IgD-negative memory B cell (primary cell): ENCODE measurements at regions not wholly inside any gene's neighbourhood (a gene's known extent, or its start where the extent isn't known, plus 50 kb on each side); places are given as distances from the start of the nearest gene placed in this dataset.

Source experiments
- H3K27ac Mint-ChIP-seq, 3 donors: one replicate each; pipeline ENCODE4 v1.8.0; 2020 to 2022; ENCODE audit warnings: mild to moderate bottlenecking in 3 of 3, mixed read lengths in 3 of 3, moderate library complexity in 1 of 3
- H3K27me3 Mint-ChIP-seq: one replicate; pipeline ENCODE4 v1.8.0; 2021; ENCODE audit warnings: mixed read lengths
- H3K36me3 Mint-ChIP-seq: one replicate; pipeline ENCODE4 v1.8.0; 2020; ENCODE audit warnings: mild to moderate bottlenecking, mixed read lengths
- H3K4me1 Mint-ChIP-seq, 3 donors: one replicate each; pipeline ENCODE4 v1.8.0; 2020 to 2022; ENCODE audit warnings: mixed read lengths in 3 of 3, mild to moderate bottlenecking in 1 of 3
- H3K4me3 Mint-ChIP-seq, 4 donors: one replicate each; pipeline ENCODE4 v1.8.0; 2020 to 2022; ENCODE audit warnings: mild to moderate bottlenecking in 4 of 4, mixed read lengths in 4 of 4, moderate library complexity in 3 of 4
- H3K9me3 Mint-ChIP-seq, 3 donors: one replicate each; pipeline ENCODE4 v1.8.0; 2020 to 2021; ENCODE audit warnings: mixed read lengths in 3 of 3, mild to moderate bottlenecking in 1 of 3

- H3K27me3 Mint-ChIP-seq: no peaks in the 10 kb centered on the region
- no peaks in the 10 kb centered on the region for H3K4me1 Mint-ChIP-seq
- H3K9me3 Mint-ChIP-seq: peaks cover 0 to 6% (median 2%) of the 10 kb centered on the region in 3 donors
- H3K36me3 Mint-ChIP-seq: no peaks in the 10 kb centered on the region
- H3K27ac Mint-ChIP-seq: no peak overlapping the region
- no peak overlapping the region for H3K4me3 Mint-ChIP-seq
Observed at GRCh38 chr21:21764281-21764680, 766.1 kb downstream of the NCAM2 start.

GRCh38 chr21:21767276-21767675 is 769.1 kb downstream of the NCAM2 start:
- Mint-ChIP-seq H3K4me3 (no peak overlapping the region), H3K36me3 (no peaks in the 10 kb centered on the region), H3K27ac (no peak overlapping the region), H3K27me3 (no peaks in the 10 kb centered on the region), H3K4me1 (no peaks in the 10 kb centered on the region), H3K9me3 (peaks cover 0 to 15% (median 0%) of the 10 kb centered on the region in 3 donors)

GRCh38 chr21:21788591-21788990 is 790.4 kb downstream of the NCAM2 start:
- Mint-ChIP-seq H3K4me3 (no peak overlapping the region), H3K9me3 (peaks cover 0 to 7% (median 5%) of the 10 kb centered on the region in 3 donors), H3K4me1 (no peaks in the 10 kb centered on the region), H3K27me3 (no peaks in the 10 kb centered on the region), H3K27ac (no peak overlapping the region), H3K36me3 (no peaks in the 10 kb centered on the region)

GRCh38 chr21:21801921-21802320 is 803.7 kb downstream of the NCAM2 start:
- Mint-ChIP-seq H3K9me3 (peaks cover 2 to 12% (median 3%) of the 10 kb centered on the region in 3 donors), H3K27me3 (no peaks in the 10 kb centered on the region), H3K27ac (no peak overlapping the region), H3K4me3 (no peak overlapping the region), H3K36me3 (no peaks in the 10 kb centered on the region), H3K4me1 (no peaks in the 10 kb centered on the region)

GRCh38 chr21:21806711-21807597 is 808.7 kb downstream of the NCAM2 start:
- Mint-ChIP-seq H3K36me3 (no peaks in the 10 kb centered on the region), H3K9me3 (peaks cover 2 to 16% (median 3%) of the 10 kb centered on the region in 3 donors), H3K27ac (no peak overlapping the region), H3K27me3 (no peaks in the 10 kb centered on the region), H3K4me3 (no peak overlapping the region), H3K4me1 (no peaks in the 10 kb centered on the region)

GRCh38 chr21:21807598-21807903 is 809.3 kb downstream of the NCAM2 start:
- Mint-ChIP-seq H3K4me3 (no peak overlapping the region), H3K36me3 (no peaks in the 10 kb centered on the region), H3K9me3 (peaks cover 2 to 19% (median 3%) of the 10 kb centered on the region in 3 donors), H3K4me1 (no peaks in the 10 kb centered on the region), H3K27me3 (no peaks in the 10 kb centered on the region), H3K27ac (no peak overlapping the region)

- H3K4me3 Mint-ChIP-seq: no peak overlapping the region
- no peaks in the 10 kb centered on the region for H3K36me3 Mint-ChIP-seq
- peaks cover 0 to 17% (median 5%) of the 10 kb centered on the region in 3 donors for H3K9me3 Mint-ChIP-seq
- no peak overlapping the region for H3K27ac Mint-ChIP-seq
- no peaks in the 10 kb centered on the region for H3K27me3 Mint-ChIP-seq
- no peaks in the 10 kb centered on the region for H3K4me1 Mint-ChIP-seq
Observed at GRCh38 chr21:21813289-21813688, 815.1 kb downstream of the NCAM2 start.

- H3K27me3 Mint-ChIP-seq: no peaks in the 10 kb centered on the region
- peaks cover 0 to 17% (median 5%) of the 10 kb centered on the region in 3 donors for H3K9me3 Mint-ChIP-seq
- H3K36me3 Mint-ChIP-seq: no peaks in the 10 kb centered on the region
- H3K4me3 Mint-ChIP-seq: no peak overlapping the region
- no peak overlapping the region for H3K27ac Mint-ChIP-seq
- H3K4me1 Mint-ChIP-seq: no peaks in the 10 kb centered on the region
Observed at GRCh38 chr21:21813934-21814333, 815.7 kb downstream of the NCAM2 start.

- Mint-ChIP-seq H3K4me3 (no peak overlapping the region), H3K4me1 (no peaks in the 10 kb centered on the region), H3K9me3 (peaks cover 0 to 19% (median 5%) of the 10 kb centered on the region in 3 donors), H3K27ac (no peak overlapping the region), H3K27me3 (no peaks in the 10 kb centered on the region), H3K36me3 (no peaks in the 10 kb centered on the region)
Observed at GRCh38 chr21:21816778-21817177, 818.6 kb downstream of the NCAM2 start.

GRCh38 chr21:21818898-21819297 is 820.7 kb downstream of the NCAM2 start:
- H3K36me3 Mint-ChIP-seq: no peaks in the 10 kb centered on the region
- H3K27ac Mint-ChIP-seq: no peak overlapping the region
- H3K9me3 Mint-ChIP-seq: peaks cover 2 to 14% (median 3%) of the 10 kb centered on the region in 3 donors
- no peak overlapping the region for H3K4me3 Mint-ChIP-seq
- H3K4me1 Mint-ChIP-seq: no peaks in the 10 kb centered on the region
- H3K27me3 Mint-ChIP-seq: no peaks in the 10 kb centered on the region

GRCh38 chr21:21828130-21828529 is 829.9 kb downstream of the NCAM2 start:
- Mint-ChIP-seq H3K36me3 (no peaks in the 10 kb centered on the region), H3K9me3 (peaks cover 0 to 17% (median 3%) of the 10 kb centered on the region in 3 donors), H3K27ac (no peak overlapping the region), H3K4me3 (no peak overlapping the region), H3K27me3 (no peaks in the 10 kb centered on the region), H3K4me1 (no peaks in the 10 kb centered on the region)

- H3K36me3 Mint-ChIP-seq: no peaks in the 10 kb centered on the region
- H3K27me3 Mint-ChIP-seq: no peaks in the 10 kb centered on the region
- H3K9me3 Mint-ChIP-seq: peaks cover 0 to 13% (median 3%) of the 10 kb centered on the region in 3 donors
- peak overlapping the region in 1 of 4 donors; percentile 47 for H3K4me3 Mint-ChIP-seq
- no peak overlapping the region for H3K27ac Mint-ChIP-seq
- no peaks in the 10 kb centered on the region for H3K4me1 Mint-ChIP-seq
Observed at GRCh38 chr21:21831036-21831435, 832.8 kb downstream of the NCAM2 start.

- Mint-ChIP-seq H3K27ac (no peak overlapping the region), H3K4me1 (no peaks in the 10 kb centered on the region), H3K36me3 (no peaks in the 10 kb centered on the region), H3K27me3 (no peaks in the 10 kb centered on the region), H3K4me3 (no peak overlapping the region), H3K9me3 (peaks cover 2 to 7% (median 5%) of the 10 kb centered on the region in 3 donors)
Observed at GRCh38 chr21:21845901-21846300, 847.7 kb downstream of the NCAM2 start.

GRCh38 chr21:21851205-21851604 is 853.0 kb downstream of the NCAM2 start:
- no peaks in the 10 kb centered on the region for H3K4me1 Mint-ChIP-seq
- no peak overlapping the region for H3K4me3 Mint-ChIP-seq
- no peak overlapping the region for H3K27ac Mint-ChIP-seq
- H3K9me3 Mint-ChIP-seq: peaks cover 0 to 4% (median 3%) of the 10 kb centered on the region in 3 donors
- no peaks in the 10 kb centered on the region for H3K27me3 Mint-ChIP-seq
- no peaks in the 10 kb centered on the region for H3K36me3 Mint-ChIP-seq

GRCh38 chr21:21851657-21852056 is 853.4 kb downstream of the NCAM2 start:
- peaks cover 2 to 4% (median 3%) of the 10 kb centered on the region in 3 donors for H3K9me3 Mint-ChIP-seq
- no peak overlapping the region for H3K4me3 Mint-ChIP-seq
- H3K27me3 Mint-ChIP-seq: no peaks in the 10 kb centered on the region
- no peaks in the 10 kb centered on the region for H3K36me3 Mint-ChIP-seq
- no peak overlapping the region for H3K27ac Mint-ChIP-seq
- no peaks in the 10 kb centered on the region for H3K4me1 Mint-ChIP-seq
